Globus pallidus (tissue), 1 donor: ENCODE measurements at regions not wholly inside any gene's neighbourhood (a gene's known extent, or its start where the extent isn't known, plus 50 kb on each side); places are given as distances from the start of the nearest gene placed in this dataset.

Experiments
- DNase-seq: peaks from one replicate; pipeline ENCODE4 v3.0.0-alpha.2; 2015; ENCODE audit warnings: low spot score

DNA sequence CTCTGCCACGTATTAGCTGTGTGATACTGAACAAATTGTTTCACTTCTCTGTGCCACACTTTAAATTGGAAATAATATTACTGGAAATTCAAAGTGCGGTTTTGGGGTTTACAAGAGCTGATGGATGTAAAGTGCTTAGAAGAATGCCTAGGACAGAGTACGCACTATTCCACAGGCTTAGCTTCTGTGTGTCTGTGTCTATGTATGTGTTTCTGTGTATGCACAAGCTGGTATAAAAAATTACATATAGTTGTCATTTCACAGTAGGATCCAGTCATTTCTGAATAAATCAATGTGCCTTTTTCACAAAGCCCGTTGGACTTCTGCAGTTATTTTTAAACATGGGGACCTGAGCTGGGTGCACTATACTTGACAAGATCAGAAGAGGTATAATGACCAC is 370.4 kb downstream of the TUSC7 start:
- DNase-seq, result no peak

- no peak for DNase-seq
Observed at GRCh38 chr3:117080872-117081271, 371.3 kb downstream of the TUSC7 start.

DNA sequence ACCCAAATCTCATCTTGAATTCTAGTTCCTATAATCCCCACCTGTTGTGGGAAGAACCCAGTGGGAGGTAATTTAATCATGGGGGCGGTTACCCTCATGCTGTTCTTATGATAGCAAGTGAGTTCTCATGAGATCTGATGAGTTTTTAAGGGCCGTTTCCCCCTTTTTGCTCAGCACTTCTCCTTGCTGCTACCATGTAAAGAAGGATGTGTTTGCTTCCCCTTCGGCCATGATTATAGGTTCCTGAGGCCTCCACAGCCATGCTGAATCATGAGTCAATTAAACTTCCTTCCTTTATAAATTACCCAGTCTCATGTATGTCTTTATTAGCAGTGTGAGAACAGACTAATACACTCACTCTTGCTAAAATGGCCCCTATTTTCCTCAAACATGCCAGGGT is 374.7 kb downstream of the TUSC7 start:
- DNase-seq, result no peak

DNA sequence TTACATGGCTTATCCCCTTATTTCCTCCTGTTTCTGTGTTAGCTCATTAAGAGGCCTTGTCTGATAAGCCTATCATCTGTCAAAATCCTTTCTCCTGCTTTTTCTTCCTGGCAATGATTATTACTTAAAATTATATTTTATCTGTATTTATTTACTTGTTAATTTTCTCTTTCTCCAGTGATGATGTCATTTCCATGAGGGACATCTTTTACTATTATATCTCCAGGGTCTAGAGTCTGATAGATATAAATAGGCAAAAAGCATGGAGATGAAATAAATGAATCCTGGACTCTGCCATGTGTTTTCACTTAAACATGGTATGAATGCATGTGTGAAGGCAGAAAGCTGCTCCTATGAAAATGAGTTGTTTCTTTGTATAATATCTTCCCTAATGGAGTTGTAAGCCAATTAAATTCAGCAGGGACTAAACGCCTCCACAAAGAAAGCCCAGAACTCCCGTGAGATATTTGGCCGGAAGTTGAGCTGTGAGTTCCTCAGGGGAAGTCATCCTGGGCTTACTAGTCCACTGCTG is 375.2 kb downstream of the TUSC7 start:
- DNase-seq, result no peak

GRCh38 chr3:117091676-117092075 is 382.1 kb downstream of the TUSC7 start:
- peak; percentile 15 for DNase-seq

DNA sequence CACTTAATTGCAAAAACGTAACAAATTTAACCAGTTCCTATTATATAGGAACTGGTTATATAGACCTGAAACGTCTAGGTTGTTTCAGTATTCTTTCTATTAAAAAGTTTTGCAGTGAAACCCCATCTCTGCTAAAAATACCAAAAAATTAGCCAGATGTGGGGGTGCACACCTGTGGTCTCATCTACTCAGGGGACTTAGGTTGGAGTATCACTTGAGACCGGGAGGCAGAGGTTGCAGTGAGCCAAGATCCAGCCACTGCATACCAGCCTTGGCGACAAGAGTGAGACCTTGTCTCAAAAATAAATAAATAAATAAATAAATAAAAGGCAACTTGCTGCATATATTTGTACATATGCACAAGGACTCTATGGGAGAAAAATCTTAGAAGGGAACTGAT is 387.0 kb downstream of the TUSC7 start:
- no peak for DNase-seq

DNA sequence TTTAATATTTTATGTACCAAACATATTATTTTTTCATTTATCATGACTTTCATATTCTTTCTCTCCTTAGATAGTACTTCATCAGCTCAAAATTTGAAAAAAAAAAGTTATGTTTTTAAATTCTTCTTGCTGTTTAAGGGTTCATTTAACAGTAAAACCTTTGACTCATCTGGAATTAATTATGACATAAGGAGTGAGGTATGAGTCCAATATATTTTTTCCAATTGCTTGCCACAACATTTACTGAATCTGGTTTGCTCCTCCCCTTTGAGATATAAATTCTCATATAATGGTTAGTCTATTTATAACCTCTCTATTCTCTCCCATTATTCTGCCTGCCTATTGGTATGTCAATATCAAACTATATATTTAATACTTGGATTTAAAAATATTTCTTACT is 387.8 kb downstream of the TUSC7 start:
- no peak for DNase-seq

DNA sequence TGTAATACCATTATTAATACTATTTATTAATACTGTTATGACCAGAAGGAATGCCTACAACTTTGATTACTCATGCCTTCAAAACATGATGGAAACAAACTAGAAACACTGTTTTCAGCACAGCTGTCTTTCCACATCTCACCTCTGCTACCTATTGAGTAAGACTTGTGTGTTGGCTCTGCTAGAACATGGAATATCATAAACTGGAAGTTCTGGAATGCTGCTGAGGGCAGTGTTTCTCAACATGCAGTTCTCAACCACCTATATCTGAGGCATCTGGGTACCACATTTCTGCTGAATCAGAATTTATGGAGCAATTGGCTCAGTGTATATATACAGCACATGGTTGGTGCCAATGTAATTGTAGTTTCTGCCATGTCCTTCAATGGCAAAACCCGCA is 392.1 kb downstream of the TUSC7 start:
- DNase-seq, result no peak

DNA sequence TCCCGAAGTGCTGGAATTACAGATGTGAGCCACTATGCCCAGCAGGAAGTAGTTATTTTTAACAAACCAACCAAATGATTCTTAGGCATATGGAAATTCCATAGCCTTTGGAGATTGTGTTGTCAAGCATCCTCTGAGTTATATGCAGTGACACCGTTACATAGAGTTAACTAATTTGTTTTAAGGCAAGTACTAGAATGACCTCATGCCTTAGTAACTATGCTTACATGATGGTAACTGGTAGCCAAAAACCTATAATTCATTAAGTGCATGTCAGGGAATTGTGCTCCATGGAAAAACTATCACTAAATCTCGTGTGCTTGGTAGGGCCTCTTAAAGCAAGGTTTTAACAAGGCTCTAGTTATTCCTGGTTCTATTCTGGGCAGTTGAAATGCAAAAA is 392.8 kb downstream of the TUSC7 start:
- DNase-seq, result no peak

DNA sequence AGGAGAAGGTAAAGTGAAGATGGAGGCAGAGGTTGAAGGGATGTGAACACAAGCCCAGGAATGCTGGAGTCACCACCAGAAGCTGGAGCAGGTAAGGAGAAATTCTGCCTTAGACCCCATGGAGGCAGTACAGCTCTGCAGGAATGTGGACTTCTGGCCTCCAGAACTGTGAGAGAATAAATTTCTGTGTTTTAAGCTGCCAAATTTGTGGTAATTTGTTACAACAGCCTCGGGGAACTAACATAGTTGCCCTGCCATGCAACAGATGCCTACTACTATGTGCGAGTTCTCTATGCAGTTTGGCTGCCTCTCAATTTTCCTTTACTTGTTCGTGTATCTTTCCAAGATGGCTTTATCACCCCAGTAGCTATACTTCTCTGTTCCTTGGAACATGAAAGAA is 394.1 kb downstream of the TUSC7 start:
- no peak for DNase-seq

GRCh38 chr3:117104381-117104780 is 394.8 kb downstream of the TUSC7 start:
- no peak for DNase-seq

DNA sequence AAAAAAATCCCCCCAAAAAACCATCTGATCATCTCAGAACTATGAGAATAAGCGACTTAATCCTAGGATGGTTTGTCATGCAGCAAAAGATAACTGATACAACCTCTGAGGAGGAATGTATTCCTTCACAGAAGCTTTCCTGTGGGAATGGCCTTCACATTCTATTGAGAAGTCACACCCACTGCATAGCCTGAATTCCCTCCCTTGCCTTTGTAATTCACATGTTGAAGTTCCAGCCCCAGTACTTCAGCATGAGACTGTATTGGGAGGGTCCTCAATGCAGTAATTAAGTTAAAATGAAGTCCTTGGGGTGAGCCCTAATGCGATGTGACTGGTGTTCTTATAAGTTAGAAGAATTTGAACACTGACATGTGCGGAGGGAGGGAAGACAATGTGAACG is 395.2 kb downstream of the TUSC7 start:
- no peak for DNase-seq

- DNase-seq, result no peak
Observed at GRCh38 chr3:117105686-117106085, 396.1 kb downstream of the TUSC7 start.

- no peak for DNase-seq
Observed at GRCh38 chr3:117106396-117106795, 396.8 kb downstream of the TUSC7 start.

DNA sequence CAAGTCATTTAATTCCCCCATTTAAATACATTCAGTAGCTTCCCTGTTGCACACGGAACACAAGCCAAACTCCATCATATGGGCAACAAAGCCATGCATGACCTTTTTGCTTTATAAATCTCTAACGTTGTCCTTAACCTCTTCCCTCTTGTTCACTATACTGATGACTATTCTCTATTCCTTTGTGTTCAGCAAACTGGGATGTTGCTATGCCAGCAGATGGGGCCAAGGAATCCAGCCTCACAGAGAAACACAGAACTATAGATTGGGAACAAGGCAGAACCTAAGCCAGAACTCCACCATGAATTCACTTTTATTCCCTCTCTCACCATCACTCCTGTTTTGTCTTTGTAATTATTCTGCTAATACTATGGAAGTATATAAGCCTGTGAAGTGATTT is 398.4 kb downstream of the TUSC7 start:
- DNase-seq, result no peak

DNA sequence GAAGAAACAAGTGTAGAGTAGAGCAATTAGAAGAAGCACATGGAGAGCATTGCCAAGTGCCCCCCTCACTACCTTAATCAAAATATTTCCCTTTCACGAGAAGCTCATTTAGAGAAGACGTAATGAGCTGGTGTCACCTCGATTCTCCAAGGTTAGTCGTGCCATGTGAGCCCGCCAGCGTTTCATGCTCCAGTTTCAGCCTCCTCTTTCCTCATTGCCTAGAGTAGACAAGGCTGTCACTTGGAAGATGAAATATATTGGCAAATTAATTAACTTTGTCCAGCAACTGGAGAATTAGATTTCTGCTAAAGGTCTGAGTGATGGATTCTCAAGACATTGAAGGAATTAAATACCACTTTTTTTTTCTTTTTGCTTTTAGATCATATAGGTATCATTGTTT is 399.6 kb downstream of the TUSC7 start:
- no peak for DNase-seq

GRCh38 chr3:117114517-117115265 is 405.1 kb downstream of the TUSC7 start:
- DNase-seq, result no peak

- DNase-seq, result no peak
Observed at GRCh38 chr3:117117188-117117936, 407.8 kb downstream of the TUSC7 start.

GRCh38 chr3:117118604-117119003 is 409.0 kb downstream of the TUSC7 start:
- DNase-seq, result no peak

DNA sequence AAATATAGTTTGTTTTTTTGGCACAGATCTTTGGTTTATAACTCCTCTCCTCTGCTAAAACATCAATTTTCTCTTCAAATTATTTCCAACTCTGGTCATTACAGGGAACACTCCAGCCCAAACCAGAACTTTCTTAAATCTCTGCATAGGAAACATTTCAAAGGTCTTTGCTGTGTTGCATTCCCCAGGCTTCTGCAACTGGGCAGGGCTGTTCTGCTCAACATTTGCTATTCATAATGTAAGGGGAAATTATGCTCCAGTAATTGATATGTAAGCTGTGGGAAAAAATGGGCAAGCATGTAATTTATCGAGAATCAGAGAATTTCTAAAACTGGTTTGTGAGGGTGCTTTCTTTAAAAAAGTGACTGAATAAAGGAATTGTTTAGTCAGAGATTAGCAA is 410.4 kb downstream of the TUSC7 start:
- no peak for DNase-seq

DNA sequence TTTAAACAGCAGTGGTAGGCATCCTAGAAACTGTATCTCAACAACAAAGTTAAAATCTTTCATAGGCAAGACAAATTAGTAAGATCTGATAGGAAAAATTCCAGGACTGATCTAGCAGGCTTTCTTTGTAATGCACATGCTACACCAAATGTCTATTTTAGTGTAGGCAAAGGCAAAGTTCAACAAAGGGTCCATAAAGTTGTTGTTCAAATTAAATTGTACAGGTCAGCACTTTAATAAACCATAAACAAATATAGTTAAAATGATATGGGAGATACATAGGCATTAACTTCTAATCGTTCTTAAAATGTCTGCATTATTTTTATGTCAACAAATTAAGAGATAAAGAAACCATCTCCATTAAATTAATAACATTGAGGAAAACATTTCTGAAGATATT is 413.0 kb downstream of the TUSC7 start:
- no peak for DNase-seq

- no peak for DNase-seq
Observed at GRCh38 chr3:117126460-117126859, 416.9 kb downstream of the TUSC7 start.

- no peak for DNase-seq
Observed at GRCh38 chr3:117126946-117127546, 417.5 kb downstream of the TUSC7 start.
